ENCODE measurements at regions not wholly inside any gene's neighbourhood (a gene's known extent, or its start where the extent isn't known, plus 50 kb on each side); places are given as distances from the start of the nearest gene placed in this dataset.

GRCh38 chr18:34311468-34311867 is 86.8 kb upstream of the NOL4 start (continued):
- TF ChIP-seq EZH2 (IDR thresholded peaks at IDR 0.05; ENCODE audit: low read depth, unreplicated experiment): no peak
- TF ChIP-seq NANOG (IDR thresholded peaks at IDR 0.05; ENCODE audit: borderline replicate concordance): no peak

GRCh38 chr18:34314847-34315246 is 90.1 kb upstream of the NOL4 start:
- Mint-ChIP-seq H3K36me3 (ENCODE audit: low read depth) (no peaks in the 10 kb centered on the region), H3K4me3 (no peak overlapping the region), H3K9me3 (no peaks in the 10 kb centered on the region), H3K4me1 (no peaks in the 10 kb centered on the region), H3K27ac (no peak overlapping the region), H3K27me3 (ENCODE audit: insufficient read depth, low read depth, poor library complexity) (no peaks in the 10 kb centered on the region)
- no peak overlapping the region for H2AFZ ChIP-seq
- H3K9me2 ChIP-seq (ENCODE audit: insufficient read depth): no peaks in the 10 kb centered on the region
- DNase-seq (ENCODE audit: low spot score): no peak
- no peak overlapping the region for H3K4me2 ChIP-seq
- H3K4me3 ChIP-seq: no peak overlapping the region
- H3F3A ChIP-seq (replicated peaks; ENCODE audit: low read depth): no peaks in the 10 kb centered on the region
- ATAC-seq: no peak
- H3K79me2 ChIP-seq (replicated peaks; ENCODE audit: insufficient read depth): no peaks in the 10 kb centered on the region
- no peak for TF ChIP-seq STAT1 (IDR thresholded peaks at IDR 0.05; ENCODE audit: unreplicated experiment)
- no peak for TF ChIP-seq CTCF (conservative IDR thresholded peaks at IDR 0.05; ENCODE audit: low read depth in 2 of 2)
- TF ChIP-seq EZH2phosphoT487 (IDR thresholded peaks at IDR 0.05; ENCODE audit: unreplicated experiment): no peak
- no peak for TF ChIP-seq REST (IDR thresholded peaks at IDR 0.05; ENCODE audit: unreplicated experiment)
- TF ChIP-seq NANOG (IDR thresholded peaks at IDR 0.05; ENCODE audit: borderline replicate concordance): no peak
- TF ChIP-seq ZNF462 (CRISPR knock-in tag; IDR thresholded peaks at IDR 0.05): no peak
- TF ChIP-seq EZH2 (IDR thresholded peaks at IDR 0.05; ENCODE audit: low read depth, unreplicated experiment): no peak
- no peak for TF ChIP-seq POLR2AphosphoS5 (IDR thresholded peaks at IDR 0.05; ENCODE audit: low read depth)
- no peak for TF ChIP-seq CREB1 (CRISPR knock-in tag; IDR thresholded peaks at IDR 0.05; ENCODE audit: low read depth)
- TF ChIP-seq ZNF114 (CRISPR knock-in tag; IDR thresholded peaks at IDR 0.05): no peak
- no peak for TF ChIP-seq ZNF331 (CRISPR knock-in tag; IDR thresholded peaks at IDR 0.05; ENCODE audit: low read depth)
- TF ChIP-seq ETS1 (IDR thresholded peaks at IDR 0.05): no peak
- no peak for TF ChIP-seq JUNB (IDR thresholded peaks at IDR 0.05; ENCODE audit: unreplicated experiment)
- H4K20me1 ChIP-seq (replicated peaks; ENCODE audit: insufficient read depth): no peaks in the 10 kb centered on the region
- no peak overlapping the region for H3K27ac ChIP-seq (ENCODE audit: low read depth)
- H3K4me1 ChIP-seq (ENCODE audit: insufficient read depth): no peaks in the 10 kb centered on the region; the same call in 1 of the 2 replicates
- no peaks in the 10 kb centered on the region for H3K27me3 ChIP-seq (ENCODE audit: insufficient read depth)
- no peaks in the 10 kb centered on the region for H3K36me3 ChIP-seq (ENCODE audit: insufficient read depth)

All from GM23338 (cell line).